ENCODE measurements at regions not wholly inside any gene's neighbourhood (a gene's known extent, or its start where the extent isn't known, plus 50 kb on each side); places are given as distances from the start of the nearest gene placed in this dataset.

DNA sequence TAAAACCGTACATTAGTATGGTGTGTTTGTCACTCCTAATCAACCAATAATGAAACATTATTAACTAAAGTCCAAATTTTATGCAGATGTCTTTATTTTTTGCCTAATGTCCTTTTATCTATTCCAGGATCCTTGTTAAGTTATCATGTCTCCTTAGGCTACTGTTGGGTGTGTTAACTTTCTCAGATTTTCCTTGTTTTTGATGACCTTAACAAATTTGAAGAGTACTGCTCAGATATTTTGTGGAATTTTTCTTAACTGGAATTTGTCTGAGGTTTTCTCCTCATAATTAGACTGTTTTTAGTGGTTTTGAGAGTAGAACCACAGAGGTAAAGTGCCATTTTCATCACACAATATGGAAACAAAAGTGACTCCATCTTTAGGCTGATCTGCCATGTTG, 406.3 kb downstream of the MEI4 start:
- TF ChIP-seq, protein P1, sequence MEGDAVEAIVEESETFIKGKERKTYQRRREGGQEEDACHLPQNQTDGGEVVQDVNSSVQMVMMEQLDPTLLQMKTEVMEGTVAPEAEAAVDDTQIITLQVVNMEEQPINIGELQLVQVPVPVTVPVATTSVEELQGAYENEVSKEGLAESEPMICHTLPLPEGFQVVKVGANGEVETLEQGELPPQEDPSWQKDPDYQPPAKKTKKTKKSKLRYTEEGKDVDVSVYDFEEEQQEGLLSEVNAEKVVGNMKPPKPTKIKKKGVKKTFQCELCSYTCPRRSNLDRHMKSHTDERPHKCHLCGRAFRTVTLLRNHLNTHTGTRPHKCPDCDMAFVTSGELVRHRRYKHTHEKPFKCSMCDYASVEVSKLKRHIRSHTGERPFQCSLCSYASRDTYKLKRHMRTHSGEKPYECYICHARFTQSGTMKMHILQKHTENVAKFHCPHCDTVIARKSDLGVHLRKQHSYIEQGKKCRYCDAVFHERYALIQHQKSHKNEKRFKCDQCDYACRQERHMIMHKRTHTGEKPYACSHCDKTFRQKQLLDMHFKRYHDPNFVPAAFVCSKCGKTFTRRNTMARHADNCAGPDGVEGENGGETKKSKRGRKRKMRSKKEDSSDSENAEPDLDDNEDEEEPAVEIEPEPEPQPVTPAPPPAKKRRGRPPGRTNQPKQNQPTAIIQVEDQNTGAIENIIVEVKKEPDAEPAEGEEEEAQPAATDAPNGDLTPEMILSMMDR (IDR thresholded peaks at IDR 0.05; ENCODE audit: low read depth, low read length): no peak
- no peak for DNase-seq (ENCODE audit: low read depth in 2 of 2)
- no peak overlapping the region for H3K4me3 ChIP-seq (replicated peaks in 1 of 2; ENCODE audit: low read depth in 2 of 2, low read length in 2 of 2)

DNA sequence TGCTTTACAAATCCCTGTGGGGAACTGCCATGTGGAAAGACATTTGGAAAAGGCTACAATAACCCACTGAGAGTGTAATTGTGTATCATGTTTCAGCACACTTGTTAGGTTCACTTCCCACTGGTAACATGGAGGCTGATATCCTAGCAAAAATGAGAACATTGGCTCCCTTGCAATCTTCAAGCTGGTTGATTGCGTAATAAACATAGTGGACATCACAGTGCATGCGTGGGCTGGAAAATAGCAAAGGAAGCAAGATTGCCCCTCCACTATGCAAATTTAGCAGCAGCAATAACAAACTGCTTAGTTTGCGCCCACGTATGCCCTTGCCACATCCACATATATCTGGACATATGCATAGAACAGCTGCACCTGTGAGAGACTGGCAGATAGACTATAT, 410.2 kb downstream of the MEI4 start:
- no peak for DNase-seq (ENCODE audit: low read depth in 2 of 2)
- TF ChIP-seq, protein P1 (IDR thresholded peaks at IDR 0.05; ENCODE audit: low read depth, low read length): no peak

DNA sequence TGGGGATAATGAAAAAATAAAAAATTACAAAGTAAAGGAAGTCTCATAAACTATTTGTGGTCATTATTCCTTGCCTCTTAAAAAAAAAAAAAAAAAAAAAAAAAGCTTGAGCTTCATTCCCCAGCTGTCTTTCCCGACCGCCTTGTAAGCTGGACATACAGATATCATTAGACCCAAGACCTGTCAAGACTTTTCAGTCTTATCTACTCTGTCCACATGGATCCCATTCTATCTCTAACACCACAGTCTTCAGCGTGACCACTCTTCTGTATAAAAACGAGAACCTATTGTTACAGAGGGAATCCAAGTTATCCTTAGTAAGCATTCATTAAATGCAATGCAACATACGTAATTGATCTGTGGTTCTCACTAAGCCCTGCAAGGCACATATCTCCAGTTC, 423.5 kb downstream of the MEI4 start:
- no peak overlapping the region for H3K4me3 ChIP-seq (replicated peaks in 1 of 2; ENCODE audit: low read depth in 2 of 2, low read length in 2 of 2)
- TF ChIP-seq, protein P1 (IDR thresholded peaks at IDR 0.05; ENCODE audit: low read depth, low read length): no peak
- no peak for DNase-seq (ENCODE audit: low read depth in 2 of 2)

More for the DNA sequence above, 410.2 kb downstream of the MEI4 start:
- H3K4me3 ChIP-seq (replicated peaks in 1 of 2; ENCODE audit: low read depth in 2 of 2, low read length in 2 of 2): no peak overlapping the region

DNA sequence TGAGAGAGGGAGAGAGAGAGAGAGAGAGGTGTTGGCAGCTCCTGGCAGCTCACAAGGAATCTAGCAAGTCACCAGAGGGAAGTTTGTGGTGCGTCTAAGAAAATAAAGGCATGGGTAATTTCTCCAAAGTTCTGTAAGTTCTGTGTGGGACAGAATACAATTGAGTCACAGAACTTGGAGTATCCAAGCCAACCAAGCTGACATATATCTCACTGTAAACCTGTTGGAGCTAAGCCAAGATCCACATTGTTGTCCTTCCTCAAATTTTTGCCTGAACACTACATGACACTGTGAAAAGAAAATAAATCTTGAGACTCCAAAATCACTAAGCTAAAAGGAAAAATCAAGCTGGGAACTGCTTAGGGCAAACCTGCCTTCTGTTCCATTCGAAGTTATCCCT, 436.7 kb downstream of the MEI4 start:
- no peak for DNase-seq (ENCODE audit: low read depth in 2 of 2)
- TF ChIP-seq, protein P1 (IDR thresholded peaks at IDR 0.05; ENCODE audit: low read depth, low read length): no peak
- no peak overlapping the region for H3K4me3 ChIP-seq (replicated peaks in 1 of 2; ENCODE audit: low read depth in 2 of 2, low read length in 2 of 2)

DNA sequence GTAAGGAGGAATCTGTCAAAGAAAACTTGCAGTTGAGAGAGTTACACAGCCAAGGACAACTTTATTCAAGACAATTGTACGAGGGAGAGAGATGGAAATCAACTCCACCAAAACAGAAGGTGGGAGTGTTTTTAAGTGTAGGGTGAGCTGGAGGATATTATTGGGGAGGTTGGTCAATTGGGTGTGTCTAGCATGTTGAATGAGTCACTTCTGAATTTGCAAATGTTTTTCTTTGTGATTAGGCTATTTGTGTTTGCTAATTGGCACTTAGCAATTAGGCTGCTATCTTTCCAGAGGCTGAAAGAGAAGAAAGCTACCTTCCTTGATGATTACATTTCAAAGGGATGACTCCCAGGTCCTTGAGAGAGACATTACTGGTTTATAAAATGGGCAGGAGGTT, 441.1 kb downstream of the MEI4 start:
- no peak overlapping the region for H3K4me3 ChIP-seq (replicated peaks in 1 of 2; ENCODE audit: low read depth in 2 of 2, low read length in 2 of 2)
- DNase-seq (ENCODE audit: low read depth in 2 of 2): no peak
- TF ChIP-seq, protein P1 (IDR thresholded peaks at IDR 0.05; ENCODE audit: low read depth, low read length): no peak

DNA sequence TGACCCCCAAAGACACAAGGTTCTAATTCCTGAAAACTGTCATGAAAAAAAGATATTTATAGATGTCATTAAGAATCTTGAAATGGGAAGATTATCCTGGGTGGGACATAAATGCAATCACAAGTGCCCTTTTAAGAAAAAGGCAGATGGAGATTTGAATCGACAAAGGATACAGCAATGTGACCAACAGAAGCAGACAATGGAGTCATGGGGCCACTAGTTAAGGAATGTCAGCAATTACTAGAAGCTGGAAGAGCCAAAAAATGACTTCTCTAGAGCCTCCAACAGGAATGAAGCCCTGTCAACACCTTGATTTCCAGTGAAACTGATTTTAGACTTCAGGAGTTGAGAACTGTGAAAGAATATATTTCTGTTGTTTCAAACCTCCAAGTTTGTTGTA, 448.5 kb downstream of the MEI4 start:
- TF ChIP-seq, protein P1 (IDR thresholded peaks at IDR 0.05; ENCODE audit: low read depth, low read length): no peak
- DNase-seq (ENCODE audit: low read depth in 2 of 2): no peak
- no peak overlapping the region for H3K4me3 ChIP-seq (replicated peaks in 1 of 2; ENCODE audit: low read depth in 2 of 2, low read length in 2 of 2)

DNA sequence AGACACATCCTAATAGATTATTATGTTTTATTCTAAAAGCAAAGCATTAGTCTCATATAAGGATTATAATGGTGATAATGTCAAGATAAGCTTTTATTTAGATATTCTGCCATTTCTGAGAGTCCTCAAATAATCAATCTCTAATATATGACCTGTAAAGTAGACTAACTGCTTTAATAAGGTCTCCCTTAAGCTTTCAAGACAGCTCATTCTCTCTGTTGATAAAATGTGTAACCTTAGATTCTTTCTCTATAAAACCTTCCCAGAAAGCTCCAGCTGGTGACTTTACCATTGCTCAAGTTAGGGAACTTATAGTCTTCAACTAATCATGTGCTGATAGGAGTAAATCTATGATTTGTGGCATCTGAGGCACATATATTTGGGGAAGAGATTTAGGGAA, 457.8 kb downstream of the MEI4 start:
- DNase-seq (ENCODE audit: low read depth in 2 of 2): no peak
- TF ChIP-seq, protein P1 (IDR thresholded peaks at IDR 0.05; ENCODE audit: low read depth, low read length): no peak
- H3K4me3 ChIP-seq (replicated peaks in 1 of 2; ENCODE audit: low read depth in 2 of 2, low read length in 2 of 2): no peak overlapping the region

Data from cardiac fibroblast (primary cell).